22Rv1 (cell line): ENCODE measurements at regions not wholly inside any gene's neighbourhood (a gene's known extent, or its start where the extent isn't known, plus 50 kb on each side); places are given as distances from the start of the nearest gene placed in this dataset.
A peak's percentile ranks its signal among the peaks of the same experiment; 100 is the strongest.

Experiments
- H3K27ac ChIP-seq: fragments of 450-650 bp; 2 replicates; pipeline ENCODE4 v1.5.1; 2017
- ZFX ChIP-seq: fragments of 450-650 bp; IDR thresholded peaks from 2 replicates; pipeline ENCODE4 v1.6.1; 2017; ENCODE audit warnings: antibody characterized with exemption, borderline replicate concordance
- TF ChIP-seq, protein P1 (sequence below): fragments of 450-650 bp; IDR thresholded peaks from 2 replicates; pipeline ENCODE4 v1.5.1; 2017; ENCODE audit warnings: mild to moderate bottlenecking

DNA sequence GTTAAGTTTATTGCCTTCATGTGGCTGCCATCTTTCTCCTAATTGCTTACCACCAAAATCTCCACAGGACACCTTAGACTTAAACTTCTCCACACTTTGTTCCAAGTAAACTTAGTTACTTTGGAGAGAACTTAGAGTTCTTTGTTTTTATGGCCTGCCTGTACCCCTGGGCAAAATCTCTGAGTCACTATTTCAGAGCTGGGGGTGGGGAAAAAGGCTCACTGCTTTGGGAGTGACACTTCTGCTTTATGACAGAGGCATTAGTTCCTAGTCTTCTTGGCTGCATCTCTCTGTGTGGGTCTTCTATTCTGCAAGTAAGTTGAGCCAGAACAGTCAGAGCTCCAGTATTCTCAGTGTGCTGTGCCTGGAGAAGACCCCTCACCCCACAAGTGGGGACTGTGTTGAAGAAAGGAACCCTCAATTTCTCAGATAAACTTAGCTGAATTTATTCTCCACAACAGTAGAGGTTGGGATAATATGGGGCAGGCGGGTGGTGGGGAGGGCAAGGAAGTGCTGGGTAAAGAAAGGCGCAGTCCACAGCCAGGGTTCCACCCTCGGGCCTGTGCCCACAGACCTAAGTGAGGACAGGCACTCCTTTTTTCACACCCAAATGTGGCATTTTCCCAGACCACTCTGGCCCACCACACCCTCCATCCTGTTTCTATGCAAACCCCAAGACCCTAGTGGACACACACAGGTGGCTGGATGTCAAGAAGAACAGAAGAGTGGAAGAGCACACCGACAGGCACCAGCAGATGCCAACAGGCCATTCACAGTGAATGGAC is 636.6 kb upstream of the MAN1A1 start:
- H3K27ac ChIP-seq = no peak overlapping the region; the same call in 1 of the 2 replicates
- TF ChIP-seq ZFX = no peak
- TF ChIP-seq, protein P1, sequence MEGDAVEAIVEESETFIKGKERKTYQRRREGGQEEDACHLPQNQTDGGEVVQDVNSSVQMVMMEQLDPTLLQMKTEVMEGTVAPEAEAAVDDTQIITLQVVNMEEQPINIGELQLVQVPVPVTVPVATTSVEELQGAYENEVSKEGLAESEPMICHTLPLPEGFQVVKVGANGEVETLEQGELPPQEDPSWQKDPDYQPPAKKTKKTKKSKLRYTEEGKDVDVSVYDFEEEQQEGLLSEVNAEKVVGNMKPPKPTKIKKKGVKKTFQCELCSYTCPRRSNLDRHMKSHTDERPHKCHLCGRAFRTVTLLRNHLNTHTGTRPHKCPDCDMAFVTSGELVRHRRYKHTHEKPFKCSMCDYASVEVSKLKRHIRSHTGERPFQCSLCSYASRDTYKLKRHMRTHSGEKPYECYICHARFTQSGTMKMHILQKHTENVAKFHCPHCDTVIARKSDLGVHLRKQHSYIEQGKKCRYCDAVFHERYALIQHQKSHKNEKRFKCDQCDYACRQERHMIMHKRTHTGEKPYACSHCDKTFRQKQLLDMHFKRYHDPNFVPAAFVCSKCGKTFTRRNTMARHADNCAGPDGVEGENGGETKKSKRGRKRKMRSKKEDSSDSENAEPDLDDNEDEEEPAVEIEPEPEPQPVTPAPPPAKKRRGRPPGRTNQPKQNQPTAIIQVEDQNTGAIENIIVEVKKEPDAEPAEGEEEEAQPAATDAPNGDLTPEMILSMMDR = no peak

DNA sequence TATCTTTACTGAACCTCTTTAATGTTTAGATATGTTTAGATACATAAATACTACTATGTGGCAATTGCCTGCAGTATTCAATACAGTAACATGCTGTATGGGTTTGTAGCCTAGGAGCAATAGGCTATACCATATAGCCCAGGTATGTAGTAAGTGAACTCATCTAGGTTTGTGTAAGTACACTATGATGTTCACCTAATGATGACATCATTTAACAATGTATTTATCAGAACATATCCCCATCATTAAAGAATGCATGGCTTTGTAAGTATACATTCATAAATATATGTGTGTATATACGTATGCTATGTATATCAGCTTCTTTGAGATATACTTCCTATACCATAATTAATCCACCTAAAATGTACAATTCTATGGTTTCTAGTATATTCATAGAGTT is 631.2 kb upstream of the MAN1A1 start:
- no peak overlapping the region for H3K27ac ChIP-seq
- TF ChIP-seq, protein P1 = no peak
- TF ChIP-seq ZFX = no peak

DNA sequence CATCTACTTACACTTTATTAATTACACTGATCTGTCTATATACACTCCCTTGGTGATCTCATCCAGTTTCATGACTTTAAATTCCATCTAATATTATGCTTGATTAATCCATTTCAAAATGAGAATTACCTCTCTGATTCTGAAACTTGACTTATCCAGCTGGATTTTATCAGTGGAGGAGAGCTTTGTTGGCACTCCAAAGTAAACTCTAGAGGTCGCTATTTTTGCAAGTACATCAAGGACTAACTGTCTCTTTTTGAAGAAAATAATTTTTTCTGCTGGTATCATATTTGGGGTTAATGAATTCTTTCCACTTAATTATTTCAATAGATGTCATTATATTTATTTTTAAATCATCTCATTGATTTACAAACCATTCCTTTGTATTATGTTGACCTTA is 630.3 kb upstream of the MAN1A1 start:
- TF ChIP-seq ZFX = no peak
- TF ChIP-seq, protein P1 = peak; percentile 50
- no peak overlapping the region for H3K27ac ChIP-seq

DNA sequence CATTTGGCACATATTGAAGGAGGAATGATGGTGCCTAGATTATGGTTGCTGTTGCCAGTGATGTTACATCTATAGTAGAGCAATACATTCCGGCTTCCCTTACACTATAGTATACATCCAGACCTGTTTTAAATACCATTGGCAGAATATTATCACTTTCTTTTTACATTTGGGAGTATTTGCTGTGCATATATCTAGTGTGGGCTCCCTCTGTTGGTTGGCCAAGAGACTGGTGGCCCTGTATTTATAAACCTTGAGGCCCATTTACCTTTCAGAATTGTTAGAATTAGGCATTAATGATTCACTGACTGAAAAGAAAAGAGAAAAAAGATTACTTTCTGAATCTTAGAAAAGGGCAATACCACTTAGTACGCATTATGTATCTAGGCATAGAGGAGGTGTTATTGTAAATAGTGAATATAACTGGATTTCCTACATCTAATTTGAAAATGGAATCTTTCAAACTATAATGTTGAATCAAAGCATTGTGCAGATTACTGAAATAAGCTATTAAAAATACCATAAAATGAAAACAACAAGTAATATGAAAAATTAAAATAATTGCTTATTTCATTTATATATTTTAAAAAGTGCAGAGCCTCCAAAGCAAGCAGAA is 628.8 kb upstream of the MAN1A1 start:
- TF ChIP-seq, protein P1 = peak; percentile 72
- no peak for TF ChIP-seq ZFX
- H3K27ac ChIP-seq = no peak overlapping the region

DNA sequence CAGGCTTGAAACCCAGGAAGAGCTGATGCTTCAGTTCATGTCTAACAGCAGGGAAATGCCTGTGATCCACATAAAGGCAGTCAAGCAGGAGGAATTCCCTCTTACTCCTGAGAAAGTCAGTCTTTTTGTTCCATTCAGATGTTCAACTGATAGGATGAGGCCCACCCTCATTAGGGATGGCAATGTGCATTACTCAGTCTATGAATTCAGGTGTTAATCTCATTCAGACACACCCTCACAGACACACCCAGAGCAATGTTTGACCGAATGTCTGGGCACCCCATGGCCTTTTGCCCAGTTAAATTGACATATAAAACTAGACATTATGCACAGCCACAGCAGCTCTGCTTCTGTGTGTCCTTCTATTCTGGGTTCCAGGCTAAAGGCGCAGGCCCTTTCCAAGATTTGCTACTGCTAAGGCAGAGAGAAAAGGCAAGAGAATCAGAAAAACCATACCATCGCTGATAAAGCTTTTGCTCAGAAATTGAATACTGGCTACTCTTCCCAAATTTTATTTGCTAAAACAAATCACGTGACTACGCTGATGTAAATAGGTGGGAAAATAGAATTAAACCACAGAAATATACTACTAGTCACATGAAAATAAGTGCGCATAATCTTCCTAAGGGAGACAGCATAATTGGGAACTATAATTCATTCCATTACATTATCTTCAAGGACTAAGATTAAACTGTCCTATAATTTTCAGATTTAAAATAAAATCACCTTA is 625.0 kb upstream of the MAN1A1 start:
- H3K27ac ChIP-seq = no peak overlapping the region
- TF ChIP-seq ZFX = no peak

DNA sequence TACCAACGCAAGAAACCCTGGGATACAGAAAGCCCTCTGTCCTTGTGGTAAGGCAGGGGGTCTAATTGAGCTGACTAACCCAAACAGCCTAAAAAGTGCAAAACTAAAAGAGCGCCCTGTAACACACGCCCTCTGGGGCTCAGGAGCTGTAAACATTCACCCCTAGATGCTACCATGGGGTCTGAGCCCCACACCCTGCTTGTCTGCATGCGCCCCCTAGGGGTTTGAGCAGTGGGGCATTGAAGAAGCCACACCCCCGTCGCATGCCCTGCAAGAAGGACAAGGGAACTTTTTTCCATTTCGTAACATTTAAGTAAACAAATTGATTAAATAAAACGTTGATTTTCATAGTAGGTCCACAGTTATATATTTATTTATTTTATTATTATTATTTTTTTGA is 616.9 kb upstream of the MAN1A1 start:
- no peak overlapping the region for H3K27ac ChIP-seq
- TF ChIP-seq ZFX = no peak
- TF ChIP-seq, protein P1 = peak; percentile 32

DNA sequence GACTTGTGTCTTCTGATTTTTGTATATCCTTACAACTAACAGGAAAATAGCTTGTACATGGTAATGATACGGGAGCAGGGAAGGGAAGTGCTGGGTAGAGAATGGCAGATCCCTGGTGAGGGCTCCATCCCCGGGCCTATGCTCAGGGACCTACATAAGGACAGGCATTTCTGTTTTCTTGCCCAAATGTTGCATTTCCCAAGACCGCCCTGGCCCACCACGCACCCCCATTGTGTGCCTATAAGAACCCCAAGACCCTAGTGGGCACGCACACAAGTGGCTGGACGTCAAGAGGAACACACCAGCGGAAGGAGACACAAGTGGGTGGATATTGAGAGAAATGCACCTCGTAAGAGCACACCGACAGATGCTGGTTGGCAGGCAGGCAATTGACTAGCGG is 616.3 kb upstream of the MAN1A1 start:
- no peak overlapping the region for H3K27ac ChIP-seq
- TF ChIP-seq ZFX = no peak

DNA sequence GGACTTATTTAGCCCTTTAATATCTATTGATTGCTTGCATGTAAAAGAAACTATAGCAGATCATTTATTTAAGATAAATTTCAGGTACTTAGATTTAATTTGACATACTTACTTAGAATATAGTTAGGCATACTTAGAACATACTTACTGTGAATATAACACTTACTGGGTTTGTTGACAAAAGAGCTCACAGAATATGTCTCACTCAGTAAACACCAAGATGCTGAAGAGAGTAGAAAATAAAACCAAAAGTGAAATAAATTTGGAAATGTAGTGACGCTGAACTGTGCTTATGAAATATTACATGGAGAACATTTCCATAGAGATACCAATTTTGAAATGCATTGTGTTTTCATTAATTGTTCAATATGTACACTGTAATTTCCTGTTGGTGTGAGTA is 615.4 kb upstream of the MAN1A1 start:
- no peak for TF ChIP-seq ZFX
- TF ChIP-seq, protein P1 = no peak
- H3K27ac ChIP-seq = no peak overlapping the region
